A673 (cell line): ENCODE measurements at regions not wholly inside any gene's neighbourhood (a gene's known extent, or its start where the extent isn't known, plus 50 kb on each side); places are given as distances from the start of the nearest gene placed in this dataset.

Experiments used
- EZH2 ChIP-seq: fragments of 200-600 bp; sonication (generic); IDR thresholded peaks from 2 replicates; pipeline ENCODE4 v1.6.1; 2017; ENCODE audit warnings: borderline replicate concordance, low read depth, mild to moderate bottlenecking, mixed read lengths, antibody characterized with exemption, low read length; ENCODE audit not compliant: poor library complexity, severe bottlenecking
- TF ChIP-seq, protein P1 (sequence below): fragments of 300-800, 200-600 bp; sonication (generic); conservative IDR thresholded peaks from 2 replicates; pipeline ENCODE4 v1.5.1; 2017; ENCODE audit warnings: low read depth, mild to moderate bottlenecking, antibody characterized with exemption, low read length, moderate library complexity, mixed read lengths

DNA sequence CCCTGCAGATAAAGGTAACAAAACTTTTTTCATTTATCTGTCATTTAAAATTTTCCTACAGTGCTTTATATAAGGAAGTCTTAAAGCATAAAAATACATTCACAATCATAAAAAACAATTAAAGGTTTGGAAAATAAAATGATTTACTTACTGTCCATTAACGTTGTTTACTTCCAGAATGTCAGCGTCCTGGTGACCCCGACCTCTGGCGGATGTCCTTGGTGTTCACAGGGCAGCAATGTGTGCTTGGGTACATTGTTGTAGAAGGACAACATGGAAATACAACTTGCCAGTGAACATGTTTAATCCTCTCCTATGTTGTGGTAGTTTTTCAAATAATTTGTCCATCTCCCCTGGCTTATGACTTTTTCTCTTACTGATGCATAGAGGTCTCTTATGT is 168.8 kb upstream of the NDN start:
- TF ChIP-seq EZH2, result no peak
- TF ChIP-seq, protein P1, sequence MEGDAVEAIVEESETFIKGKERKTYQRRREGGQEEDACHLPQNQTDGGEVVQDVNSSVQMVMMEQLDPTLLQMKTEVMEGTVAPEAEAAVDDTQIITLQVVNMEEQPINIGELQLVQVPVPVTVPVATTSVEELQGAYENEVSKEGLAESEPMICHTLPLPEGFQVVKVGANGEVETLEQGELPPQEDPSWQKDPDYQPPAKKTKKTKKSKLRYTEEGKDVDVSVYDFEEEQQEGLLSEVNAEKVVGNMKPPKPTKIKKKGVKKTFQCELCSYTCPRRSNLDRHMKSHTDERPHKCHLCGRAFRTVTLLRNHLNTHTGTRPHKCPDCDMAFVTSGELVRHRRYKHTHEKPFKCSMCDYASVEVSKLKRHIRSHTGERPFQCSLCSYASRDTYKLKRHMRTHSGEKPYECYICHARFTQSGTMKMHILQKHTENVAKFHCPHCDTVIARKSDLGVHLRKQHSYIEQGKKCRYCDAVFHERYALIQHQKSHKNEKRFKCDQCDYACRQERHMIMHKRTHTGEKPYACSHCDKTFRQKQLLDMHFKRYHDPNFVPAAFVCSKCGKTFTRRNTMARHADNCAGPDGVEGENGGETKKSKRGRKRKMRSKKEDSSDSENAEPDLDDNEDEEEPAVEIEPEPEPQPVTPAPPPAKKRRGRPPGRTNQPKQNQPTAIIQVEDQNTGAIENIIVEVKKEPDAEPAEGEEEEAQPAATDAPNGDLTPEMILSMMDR, result no peak
